ENCODE measurements at regions not wholly inside any gene's neighbourhood (a gene's known extent, or its start where the extent isn't known, plus 50 kb on each side); places are given as distances from the start of the nearest gene placed in this dataset.

GRCh38 chr5:128749136-128749898, 211.3 kb upstream of the FBN2 start (continued):
- TF ChIP-seq CTCF (conservative IDR thresholded peaks at IDR 0.05; ENCODE audit: low read depth in 2 of 2) = no peak

GRCh38 chr5:128750155-128750554, 212.1 kb upstream of the FBN2 start:
- Histone ChIP-seq H3K4me3 (no peak overlapping the region), H3K4me2 (no peak overlapping the region), H3K9me2 (ENCODE audit: insufficient read depth) (no peaks in the 10 kb centered on the region), H3K36me3 (ENCODE audit: insufficient read depth) (no peaks in the 10 kb centered on the region), H3F3A (replicated peaks; ENCODE audit: low read depth) (no peaks in the 10 kb centered on the region), H3K79me2 (replicated peaks; ENCODE audit: insufficient read depth) (no peaks in the 10 kb centered on the region), H3K27me3 (ENCODE audit: insufficient read depth) (no peaks in the 10 kb centered on the region), H3K27ac (ENCODE audit: low read depth) (no peak overlapping the region), H4K20me1 (replicated peaks; ENCODE audit: insufficient read depth) (no peaks in the 10 kb centered on the region), H2AFZ (peak overlapping the region; percentile 85), H3K4me1 (ENCODE audit: insufficient read depth) (no peaks in the 10 kb centered on the region)
- DNase-seq (ENCODE audit: low spot score) (no peak), ATAC-seq (no peak)
- Mint-ChIP-seq H3K9me3 (no peaks in the 10 kb centered on the region), H3K4me3 (no peak overlapping the region), H3K27ac (no peak overlapping the region), H3K27me3 (ENCODE audit: insufficient read depth, low read depth, poor library complexity) (no peaks in the 10 kb centered on the region), H3K36me3 (ENCODE audit: low read depth) (no peaks in the 10 kb centered on the region), H3K4me1 (peaks cover 3% of the 10 kb centered on the region; the same call in 2 of the 3 replicates)
- TF ChIP-seq CREB1 (CRISPR knock-in tag; IDR thresholded peaks at IDR 0.05; ENCODE audit: low read depth) (no peak), ZNF462 (CRISPR knock-in tag; IDR thresholded peaks at IDR 0.05) (no peak)

Data from GM23338 (cell line).